AG04450 (cell line): ENCODE measurements at regions not wholly inside any gene's neighbourhood (a gene's known extent, or its start where the extent isn't known, plus 50 kb on each side); places are given as distances from the start of the nearest gene placed in this dataset.

Experiments used
- CTCF ChIA-PET: fragments of 300-600, 350-600 bp; formaldehyde crosslinking; extraction: SDS; loops from one replicate; lab custom pipeline; 2022; ENCODE audit warnings: antibody characterized with exemption, inconsistent platforms; lab: Charles Lee
- POLR2A ChIA-PET: fragments of 350-600 bp; formaldehyde crosslinking; extraction: SDS; loops from one replicate; lab custom pipeline; 2021; ENCODE audit warnings: antibody characterized with exemption, inconsistent platforms; lab: Yijun Ruan, JAX
- DNase-seq: peaks from one replicate; pipeline ENCODE4 v3.0.0-alpha.2; 2011; ENCODE audit warnings: low read depth, low spot score
- H3K27ac ChIP-seq: one replicate; pipeline ENCODE4 v1.5.1; 2012; ENCODE audit warnings: low read depth, low read length, control low read depth
- H3K27me3 ChIP-seq: one replicate; pipeline ENCODE4 v1.6.0; 2012; ENCODE audit warnings: low read length; ENCODE audit not compliant: control insufficient read depth, insufficient read depth
- H3K4me3 ChIP-seq: 2 replicates; pipeline ENCODE4 v1.5.1; 2011; ENCODE audit warnings: mild to moderate bottlenecking, low read depth, low read length, control low read depth
- H3K9me3 ChIP-seq: 2 replicates; pipeline ENCODE4 v1.5.1; 2012; ENCODE audit warnings: low read length; ENCODE audit not compliant: control insufficient read depth, insufficient read depth
- TF ChIP-seq, protein P1 (sequence below): IDR thresholded peaks from 2 replicates; pipeline ENCODE4 v1.5.1; 2011; ENCODE audit warnings: low read depth, low read length, control low read depth, inconsistent platforms

DNA sequence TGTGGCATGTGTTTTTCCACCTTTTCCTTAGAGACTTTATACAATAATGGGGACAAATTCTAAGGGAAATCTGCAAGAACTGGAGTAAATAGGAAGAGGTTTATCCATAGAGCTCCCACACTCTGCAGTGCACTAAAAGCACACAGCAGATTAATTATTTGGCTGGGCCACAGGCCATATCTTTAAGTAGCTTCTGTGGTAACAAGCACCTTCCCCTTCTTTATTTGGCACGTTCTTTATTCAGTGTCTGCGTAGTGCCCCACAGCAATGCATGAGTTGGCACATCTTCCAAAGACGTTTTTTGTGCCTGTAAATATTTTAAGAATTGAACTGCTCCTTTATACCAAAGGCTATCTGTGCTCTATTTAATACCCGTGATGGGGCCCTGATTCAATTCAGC, 104.9 kb upstream of the MBL2 start:
- DNase-seq, result no peak

DNA sequence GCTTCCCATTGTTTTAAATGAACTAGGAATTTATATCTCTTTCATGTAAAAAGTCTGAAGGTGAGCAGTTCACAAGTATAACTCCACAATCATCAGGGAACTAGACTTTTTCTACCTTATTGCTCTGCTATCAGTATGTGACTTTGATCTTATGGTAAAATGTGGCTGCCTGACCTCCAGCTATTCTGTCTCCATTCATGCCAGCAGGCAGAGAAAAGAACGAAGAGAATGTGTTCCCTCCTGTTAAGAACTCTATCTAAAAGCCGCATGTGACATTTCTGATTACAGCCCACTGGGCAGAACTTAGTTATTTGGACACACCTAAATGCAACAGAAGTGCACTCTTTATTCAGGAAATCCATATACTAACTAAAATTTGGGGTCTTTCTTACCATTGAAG, 102.8 kb upstream of the MBL2 start:
- no peak for DNase-seq
- H3K4me3 ChIP-seq, result no peak overlapping the region
- no peak overlapping the region for H3K27ac ChIP-seq
- peaks cover 3% of the 10 kb centered on the region for H3K27me3 ChIP-seq
- TF ChIP-seq, protein P1, sequence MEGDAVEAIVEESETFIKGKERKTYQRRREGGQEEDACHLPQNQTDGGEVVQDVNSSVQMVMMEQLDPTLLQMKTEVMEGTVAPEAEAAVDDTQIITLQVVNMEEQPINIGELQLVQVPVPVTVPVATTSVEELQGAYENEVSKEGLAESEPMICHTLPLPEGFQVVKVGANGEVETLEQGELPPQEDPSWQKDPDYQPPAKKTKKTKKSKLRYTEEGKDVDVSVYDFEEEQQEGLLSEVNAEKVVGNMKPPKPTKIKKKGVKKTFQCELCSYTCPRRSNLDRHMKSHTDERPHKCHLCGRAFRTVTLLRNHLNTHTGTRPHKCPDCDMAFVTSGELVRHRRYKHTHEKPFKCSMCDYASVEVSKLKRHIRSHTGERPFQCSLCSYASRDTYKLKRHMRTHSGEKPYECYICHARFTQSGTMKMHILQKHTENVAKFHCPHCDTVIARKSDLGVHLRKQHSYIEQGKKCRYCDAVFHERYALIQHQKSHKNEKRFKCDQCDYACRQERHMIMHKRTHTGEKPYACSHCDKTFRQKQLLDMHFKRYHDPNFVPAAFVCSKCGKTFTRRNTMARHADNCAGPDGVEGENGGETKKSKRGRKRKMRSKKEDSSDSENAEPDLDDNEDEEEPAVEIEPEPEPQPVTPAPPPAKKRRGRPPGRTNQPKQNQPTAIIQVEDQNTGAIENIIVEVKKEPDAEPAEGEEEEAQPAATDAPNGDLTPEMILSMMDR, result no peak
- CTCF ChIA-PET, result interaction anchor here (0.5 kb wide), 1 partner anchor 10 kb away, joined by 3 read pairs; no protein-coding TSS in a partner anchor
- peaks cover 3% of the 10 kb centered on the region; the same call in 1 of the 2 replicates for H3K9me3 ChIP-seq
- POLR2A ChIA-PET, result no interaction called here

More for the DNA sequence above, 104.9 kb upstream of the MBL2 start:
- H3K4me3 ChIP-seq, result no peak overlapping the region
- H3K27me3 ChIP-seq, result no peaks in the 10 kb centered on the region
- CTCF ChIA-PET, result no interaction called here
- no peak overlapping the region for H3K27ac ChIP-seq
- TF ChIP-seq, protein P1, result no peak
- H3K9me3 ChIP-seq, result no peaks in the 10 kb centered on the region
- POLR2A ChIA-PET, result no interaction called here

- TF ChIP-seq, protein P1, result no peak
Measured at GRCh38 chr10:52874581-52874980, 102.0 kb upstream of the MBL2 start.

GRCh38 chr10:52871191-52871843, 98.7 kb upstream of the MBL2 start:
- peaks cover 10% of the 10 kb centered on the region for H3K9me3 ChIP-seq
- ChIA-PET POLR2A (no interaction called here), CTCF (interaction anchor here (0.7 to 2.1 kb wide), 2 partner anchors 13 to 54 kb away, joined by 4 to 8 read pairs; no protein-coding TSS in a partner anchor)
- peaks cover 3% of the 10 kb centered on the region for H3K27me3 ChIP-seq
- H3K27ac ChIP-seq, result no peak overlapping the region
- no peak for DNase-seq
- H3K4me3 ChIP-seq, result no peak overlapping the region
- TF ChIP-seq, protein P1, result no peak

More at GRCh38 chr10:52874581-52874980, 102.0 kb upstream of the MBL2 start:
- ChIA-PET CTCF (interaction anchor here (0.5 to 1.1 kb wide), 2 partner anchors 9 to 10 kb away, joined by 3 to 4 read pairs; no protein-coding TSS in a partner anchor), POLR2A (no interaction called here)
- H3K27me3 ChIP-seq, result peaks cover 3% of the 10 kb centered on the region
- no peak for DNase-seq
- no peak overlapping the region for H3K4me3 ChIP-seq
- H3K9me3 ChIP-seq, result peaks cover 3% of the 10 kb centered on the region; the same call in 1 of the 2 replicates
- no peak overlapping the region for H3K27ac ChIP-seq

DNA sequence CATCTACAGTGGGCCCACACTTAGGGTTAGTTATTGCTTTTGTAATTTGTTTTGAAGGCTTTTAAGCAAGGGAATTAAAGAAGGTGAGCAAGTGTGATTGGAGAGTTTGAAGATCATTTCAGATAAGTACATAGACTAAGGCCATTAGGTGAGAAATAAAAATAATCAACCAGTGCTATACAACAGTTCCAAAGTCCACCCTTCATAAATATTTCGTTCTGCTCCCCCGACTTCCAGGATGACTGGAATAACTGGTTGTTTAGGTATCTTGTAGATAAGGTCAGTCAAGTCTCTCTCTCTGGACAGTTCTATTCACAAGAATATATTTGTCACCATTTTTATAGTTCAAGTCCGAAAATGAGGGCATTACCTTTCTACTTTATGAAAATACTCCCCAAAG, 98.0 kb upstream of the MBL2 start:
- H3K27me3 ChIP-seq, result peaks cover 3% of the 10 kb centered on the region
- TF ChIP-seq, protein P1, result no peak
- no peak overlapping the region for H3K4me3 ChIP-seq
- ChIA-PET POLR2A (no interaction called here), CTCF (no interaction called here)
- no peak for DNase-seq
- H3K27ac ChIP-seq, result no peak overlapping the region
- H3K9me3 ChIP-seq, result peaks cover 10% of the 10 kb centered on the region
